GM21367 (cell line): ENCODE measurements at regions not wholly inside any gene's neighbourhood (a gene's known extent, or its start where the extent isn't known, plus 50 kb on each side); places are given as distances from the start of the nearest gene placed in this dataset.
"Not testable (repeated sequence)": the region's sequence is repeated elsewhere in the genome, so short reads cannot be mapped to it uniquely, and the experiment has no call there.

Experiments
- ATAC-seq: cut with Tn5 transposase; IDR thresholded peaks from one replicate; pipeline ENCODE4 v1.9.1; 2021; ENCODE audit not compliant: unreplicated experiment

GRCh38 chr1:165147799-165148198, 208.7 kb downstream of the LMX1A start:
- ATAC-seq: no peak

DNA sequence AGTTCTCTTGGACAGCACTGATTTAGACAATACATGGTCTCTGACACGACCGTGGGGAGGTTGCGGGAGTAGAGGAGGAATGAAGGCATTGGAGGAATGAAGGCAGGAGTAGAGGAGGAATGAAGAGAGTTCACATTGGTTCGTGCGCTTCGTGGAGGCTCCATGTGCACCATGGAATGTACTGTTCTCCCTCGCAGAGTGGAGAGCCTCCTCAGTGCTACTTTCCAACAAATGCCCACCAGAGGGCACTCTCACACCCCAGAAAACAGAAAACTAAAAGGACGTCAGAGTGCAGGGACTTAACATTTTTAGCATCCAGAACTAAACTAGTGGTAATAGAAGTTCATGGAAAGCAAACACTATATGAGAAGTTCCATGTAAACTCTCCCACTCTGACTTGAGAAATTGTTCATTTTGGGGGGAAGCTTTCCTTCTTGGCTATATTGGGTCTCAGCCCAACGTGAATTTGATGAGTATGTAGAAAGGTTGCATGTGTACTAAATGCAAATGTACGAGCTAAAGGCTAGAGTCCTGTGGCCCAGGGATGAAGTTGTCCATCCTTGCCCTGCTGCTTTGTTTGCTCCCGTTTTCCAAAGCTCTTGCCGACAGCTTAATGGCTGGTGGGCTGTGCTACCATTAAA, 211.6 kb downstream of the LMX1A start:
- ATAC-seq: peak; percentile 65

DNA sequence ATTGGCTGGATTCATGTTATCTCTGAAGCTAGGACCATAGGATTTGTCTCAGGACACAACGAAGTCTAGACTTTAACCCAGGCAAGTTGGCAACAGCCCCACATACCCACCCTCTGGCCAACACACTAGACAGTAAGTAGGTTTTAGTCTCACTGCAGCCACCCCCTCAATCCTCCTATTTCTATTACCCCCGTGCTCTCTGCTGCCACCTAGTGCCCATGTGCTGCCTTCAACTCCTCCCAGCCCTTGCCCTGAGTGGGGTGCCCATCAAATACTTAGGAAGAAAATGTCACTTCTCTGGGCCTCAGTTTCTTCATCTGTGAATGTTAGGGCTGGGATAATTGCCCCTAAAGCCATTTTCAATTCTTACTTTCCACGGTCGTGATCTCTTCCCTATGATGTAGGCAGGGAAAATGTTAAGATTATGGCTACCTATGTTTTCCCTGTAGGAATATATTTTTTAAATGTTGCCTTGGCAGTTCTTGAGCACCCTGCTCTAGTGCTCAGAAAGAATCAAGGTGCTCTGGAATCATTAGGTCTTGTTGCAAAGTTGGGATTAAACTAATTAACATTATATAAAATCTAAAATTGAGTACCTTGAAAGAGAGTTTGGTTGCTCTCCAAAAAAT, 213.0 kb downstream of the LMX1A start:
- ATAC-seq: no peak

- ATAC-seq: no peak
Measured at GRCh38 chr1:165138960-165139359, 217.6 kb downstream of the LMX1A start.

DNA sequence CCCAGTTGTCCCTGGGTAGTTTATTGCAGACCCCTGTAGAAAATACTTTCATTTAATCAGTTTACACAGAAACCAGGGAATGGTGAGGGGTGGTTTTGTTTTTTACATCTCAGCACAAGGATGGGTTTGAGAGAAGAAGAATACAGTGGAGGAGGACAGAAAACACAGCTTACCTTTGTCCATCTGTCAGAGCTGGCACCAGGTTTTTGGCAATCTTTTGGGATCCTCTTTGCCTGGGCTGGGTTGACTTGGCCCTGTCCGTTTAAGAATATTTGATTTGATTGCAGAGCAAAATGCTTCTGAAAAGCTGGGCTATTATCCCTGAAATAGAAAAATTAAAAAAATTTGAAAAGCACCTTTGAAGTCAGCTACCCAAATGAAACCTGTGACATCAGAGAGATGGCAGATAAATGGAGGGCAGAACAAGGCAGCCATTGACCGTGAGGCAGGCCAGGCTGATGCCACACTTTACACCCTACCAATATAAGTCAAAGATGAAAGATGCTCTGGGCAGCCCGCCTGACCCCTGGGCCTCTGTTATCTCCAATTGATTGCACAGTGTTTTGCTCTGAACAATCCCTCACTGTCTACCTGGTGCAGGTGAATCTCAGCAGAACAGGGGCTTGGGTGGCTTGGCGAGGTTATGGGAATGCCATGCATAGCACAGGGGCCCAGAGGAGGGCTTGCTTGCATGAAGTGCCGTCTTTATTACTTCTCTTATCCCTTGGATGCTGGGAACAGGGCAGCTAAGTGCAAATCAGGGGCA, 218.8 kb downstream of the LMX1A start:
- ATAC-seq: no peak

- no peak for ATAC-seq
Measured at GRCh38 chr1:165134431-165134830, 222.1 kb downstream of the LMX1A start.

- peak; percentile 57 for ATAC-seq
Measured at GRCh38 chr1:165129568-165130164, 226.8 kb downstream of the LMX1A start.

DNA sequence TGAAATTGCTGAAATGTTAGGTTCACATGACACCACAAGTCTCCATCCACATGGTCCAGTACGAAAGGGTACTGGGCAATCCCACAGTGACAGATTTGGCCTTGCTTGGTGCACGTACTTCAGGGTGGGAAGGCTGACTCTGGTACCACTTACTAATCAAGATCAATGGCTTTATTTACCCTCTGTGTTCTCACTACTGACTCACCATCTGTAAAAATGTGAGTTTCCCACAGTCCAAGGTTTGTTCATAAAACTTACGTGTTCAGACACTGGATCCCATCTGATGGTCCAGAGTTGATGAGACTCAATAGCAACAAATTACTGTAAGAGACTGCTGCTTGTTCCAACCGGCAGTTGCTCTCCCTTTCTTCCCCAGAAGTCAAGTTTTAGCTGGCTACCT, 231.7 kb downstream of the LMX1A start:
- ATAC-seq: no peak

DNA sequence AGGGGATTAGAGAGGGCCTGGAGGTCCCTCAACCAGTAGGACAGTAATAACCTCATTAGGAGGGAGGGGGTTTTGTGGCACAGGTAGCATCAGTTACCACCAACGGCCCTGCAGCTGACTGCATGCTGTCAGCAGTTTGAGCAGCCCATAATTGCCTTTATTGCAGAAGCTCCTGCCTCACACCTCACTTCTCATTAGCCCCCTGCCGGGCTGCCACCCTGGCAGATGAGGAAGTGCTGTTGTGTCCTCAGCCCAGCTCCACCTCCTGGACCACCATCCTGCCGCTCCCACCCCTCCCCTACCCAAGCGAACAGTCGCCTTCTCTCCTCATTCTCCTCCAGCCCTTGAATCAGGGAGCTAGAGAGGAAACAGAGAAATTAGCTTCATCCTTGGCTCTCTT, 237.4 kb downstream of the LMX1A start:
- ATAC-seq: no peak

- no peak for ATAC-seq
Measured at GRCh38 chr1:165117482-165117881, 239.0 kb downstream of the LMX1A start.

- ATAC-seq: no peak
Measured at GRCh38 chr1:165116732-165117131, 239.8 kb downstream of the LMX1A start.

DNA sequence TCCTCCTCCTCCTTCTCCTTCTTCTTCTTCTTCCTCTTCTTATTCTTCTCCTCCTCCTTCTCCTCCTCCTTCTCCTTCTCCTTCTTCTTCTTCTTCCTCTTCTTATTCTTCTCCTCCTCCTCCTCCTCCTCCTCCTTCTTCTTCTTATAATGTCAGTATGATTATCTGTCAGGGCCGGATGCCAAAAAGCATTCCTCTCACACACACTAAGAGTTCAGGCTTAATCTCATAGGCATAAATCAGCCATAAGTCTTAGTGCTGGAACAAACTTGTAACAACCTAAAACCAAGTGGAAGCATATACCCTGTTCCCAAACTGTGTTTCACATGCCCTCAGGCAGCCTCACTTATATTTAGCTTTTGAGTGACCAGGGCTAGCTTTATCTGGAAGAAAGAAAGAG, 240.3 kb downstream of the LMX1A start:
- no peak for ATAC-seq

DNA sequence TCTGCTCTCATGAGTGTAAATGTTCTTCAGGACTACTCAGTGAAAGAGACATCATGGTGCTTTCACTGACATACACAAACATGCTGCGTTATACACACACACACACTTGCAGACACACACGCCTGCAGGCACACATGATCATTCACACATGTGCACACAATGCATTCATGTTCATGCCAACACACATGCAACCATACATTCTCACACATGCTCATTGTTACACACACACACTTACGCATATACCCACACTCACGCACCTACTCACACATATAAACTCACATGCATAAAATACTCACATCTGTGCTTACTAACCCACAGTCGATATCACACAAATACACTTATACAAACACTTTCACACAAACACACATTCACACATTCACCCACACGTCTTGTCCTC, 241.6 kb downstream of the LMX1A start:
- no peak for ATAC-seq

DNA sequence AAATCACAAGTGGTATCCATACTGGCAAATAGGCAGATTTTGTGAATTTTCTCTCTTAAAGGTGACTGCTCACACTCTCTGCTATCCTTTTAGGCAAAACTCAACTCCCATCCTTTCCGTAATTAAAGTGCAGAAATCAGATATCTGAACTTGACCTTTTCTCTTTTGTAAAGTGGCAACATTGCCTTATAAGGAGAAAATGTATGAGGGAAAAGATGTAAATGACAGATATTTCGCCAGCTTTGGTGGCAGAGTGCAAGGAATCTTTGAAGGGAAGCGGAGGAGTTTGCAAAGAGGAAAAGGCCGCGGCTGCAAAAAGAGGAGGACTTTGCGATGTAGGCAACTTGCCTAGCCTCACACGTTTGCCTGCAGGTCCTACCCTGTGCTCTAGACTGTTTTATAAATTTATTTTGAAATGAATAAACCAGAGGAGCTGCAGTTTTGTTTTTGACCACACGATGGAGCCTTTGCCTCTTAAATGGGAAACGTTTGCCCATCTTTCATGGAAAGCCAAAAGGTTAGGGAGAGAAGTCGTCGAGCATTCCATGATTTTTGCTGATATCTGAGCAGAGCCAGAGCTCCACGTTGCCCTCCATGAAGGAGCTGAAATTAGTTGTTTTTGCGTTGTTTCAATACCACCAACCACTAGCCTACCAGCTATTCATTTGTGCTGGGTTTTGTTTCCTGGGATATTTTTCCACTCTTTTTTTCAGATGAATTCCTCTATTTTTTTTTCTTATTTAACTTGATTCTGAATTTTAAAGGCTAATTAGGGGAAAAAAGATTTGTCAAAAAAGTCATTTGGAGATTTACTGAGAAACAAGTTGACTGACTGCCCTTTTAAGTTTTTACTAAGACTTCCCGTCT, 242.3 kb downstream of the LMX1A start:
- ATAC-seq: no peak

GRCh38 chr1:165112260-165112659, 244.3 kb downstream of the LMX1A start:
- no peak for ATAC-seq

DNA sequence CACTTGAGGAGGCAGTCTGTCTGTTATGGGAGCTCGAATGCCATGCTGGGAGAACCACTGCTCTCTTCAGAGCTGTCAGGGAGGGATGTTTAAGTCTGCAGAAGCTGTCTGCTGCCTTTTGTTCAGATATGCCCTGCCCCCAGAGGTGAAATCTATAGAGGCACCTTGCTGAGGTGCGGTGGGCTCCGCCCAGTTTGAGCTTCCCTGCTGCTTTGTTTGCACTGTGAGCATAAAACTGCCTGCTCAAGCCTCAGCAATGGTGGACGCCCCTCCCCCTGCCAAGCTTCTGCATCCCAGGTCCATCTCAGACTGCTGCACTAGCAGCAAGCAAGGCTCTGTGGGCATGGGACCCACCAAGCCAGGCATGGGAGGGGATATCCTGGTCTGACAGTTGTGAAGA, 247.5 kb downstream of the LMX1A start:
- no peak for ATAC-seq

GRCh38 chr1:165092542-165093162, 263.9 kb downstream of the LMX1A start:
- not testable (repeated sequence) for ATAC-seq

DNA sequence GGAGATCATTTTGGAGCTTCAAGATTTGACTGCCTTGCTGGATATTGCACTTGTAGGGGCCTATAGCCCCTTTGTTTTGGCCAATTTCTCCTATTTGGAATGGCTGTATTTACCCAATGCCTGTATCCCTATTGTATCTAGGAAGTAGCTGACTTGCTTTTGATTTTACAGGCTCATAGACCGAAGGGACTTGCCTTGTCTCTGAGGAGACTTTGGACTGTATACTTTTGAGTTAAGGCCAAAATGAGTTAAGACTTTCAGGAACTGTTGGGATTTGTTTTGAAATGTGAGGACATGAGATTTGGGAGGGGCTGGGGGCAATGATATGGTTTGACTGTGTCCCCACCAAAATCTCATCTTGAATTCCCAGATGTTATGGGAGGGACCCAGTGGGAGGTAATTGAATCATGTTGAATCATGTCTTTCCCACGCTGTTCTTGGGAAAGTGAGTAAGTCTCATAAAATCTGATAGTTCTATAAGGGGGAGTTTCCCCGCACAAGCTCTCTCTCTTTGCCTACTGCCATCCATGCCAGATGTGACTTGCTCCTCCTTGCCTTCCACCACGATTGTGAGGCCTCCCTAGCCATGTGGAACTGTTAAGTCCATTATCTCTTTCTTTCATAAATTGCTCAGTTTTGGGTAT, 276.1 kb downstream of the LMX1A start:
- no peak for ATAC-seq

- no peak for ATAC-seq
Measured at GRCh38 chr1:165078391-165078790, 278.1 kb downstream of the LMX1A start.
